ENCODE measurements at regions not wholly inside any gene's neighbourhood (a gene's known extent, or its start where the extent isn't known, plus 50 kb on each side); places are given as distances from the start of the nearest gene placed in this dataset.

DNA sequence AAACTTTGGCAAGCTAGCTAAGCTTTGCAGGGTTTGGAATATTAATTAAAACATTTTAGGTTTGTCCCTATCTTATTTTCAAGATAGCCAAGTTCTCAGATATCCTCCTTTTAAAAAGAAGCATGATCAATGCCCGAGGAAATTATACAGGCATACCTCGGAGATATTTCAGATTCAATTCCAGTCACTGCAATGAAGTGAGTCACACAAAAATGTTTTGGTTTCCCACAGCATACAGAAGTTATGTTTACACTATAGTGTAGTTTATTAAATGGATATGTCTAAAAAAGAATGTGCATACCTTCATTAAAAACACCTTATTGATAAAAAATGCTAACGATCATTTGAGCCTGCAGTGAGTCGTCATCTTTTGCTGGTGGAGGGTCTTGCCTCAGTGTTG, 382.9 kb upstream of the NPVF start:
- Histone ChIP-seq H3K4me3 (ENCODE audit: insufficient read depth, low read depth, low read length) (no peak overlapping the region), H3K27ac (ENCODE audit: low read depth, low read length) (no peak overlapping the region), H3K9ac (ENCODE audit: low read length) (no peak overlapping the region), H2AFZ (ENCODE audit: low read depth, low read length) (no peak overlapping the region), H3K4me1 (ENCODE audit: insufficient read depth, low read length) (no peaks in the 10 kb centered on the region), H3K9me3 (ENCODE audit: insufficient read depth, low read depth, low read length) (no peaks in the 10 kb centered on the region), H3K79me2 (ENCODE audit: insufficient read depth, low read length) (no peaks in the 10 kb centered on the region), H3K4me2 (ENCODE audit: low read length) (no peak overlapping the region), H3K27me3 (ENCODE audit: insufficient read depth, low read length) (no peaks in the 10 kb centered on the region), H3K36me3 (ENCODE audit: insufficient read depth, low read length) (no peaks in the 10 kb centered on the region), H4K20me1 (ENCODE audit: insufficient read depth, low read length) (no peaks in the 10 kb centered on the region)
- no peak for DNase-seq (ENCODE audit: low read depth)
- Mint-ChIP-seq H3K4me1 (ENCODE audit: low read depth, unreplicated experiment) (peaks cover 18% of the 10 kb centered on the region), H3K27ac (ENCODE audit: unreplicated experiment) (peak overlapping the region; percentile 13), H3K4me3 (ENCODE audit: unreplicated experiment) (no peak overlapping the region), H3K9me3 (ENCODE audit: unreplicated experiment) (peaks cover 7% of the 10 kb centered on the region), H3K27me3 (ENCODE audit: low read depth, unreplicated experiment) (no peaks in the 10 kb centered on the region), H3K36me3 (ENCODE audit: low read depth, unreplicated experiment) (no peaks in the 10 kb centered on the region)
- no peak for FAIRE-seq
- TF ChIP-seq, protein P1, sequence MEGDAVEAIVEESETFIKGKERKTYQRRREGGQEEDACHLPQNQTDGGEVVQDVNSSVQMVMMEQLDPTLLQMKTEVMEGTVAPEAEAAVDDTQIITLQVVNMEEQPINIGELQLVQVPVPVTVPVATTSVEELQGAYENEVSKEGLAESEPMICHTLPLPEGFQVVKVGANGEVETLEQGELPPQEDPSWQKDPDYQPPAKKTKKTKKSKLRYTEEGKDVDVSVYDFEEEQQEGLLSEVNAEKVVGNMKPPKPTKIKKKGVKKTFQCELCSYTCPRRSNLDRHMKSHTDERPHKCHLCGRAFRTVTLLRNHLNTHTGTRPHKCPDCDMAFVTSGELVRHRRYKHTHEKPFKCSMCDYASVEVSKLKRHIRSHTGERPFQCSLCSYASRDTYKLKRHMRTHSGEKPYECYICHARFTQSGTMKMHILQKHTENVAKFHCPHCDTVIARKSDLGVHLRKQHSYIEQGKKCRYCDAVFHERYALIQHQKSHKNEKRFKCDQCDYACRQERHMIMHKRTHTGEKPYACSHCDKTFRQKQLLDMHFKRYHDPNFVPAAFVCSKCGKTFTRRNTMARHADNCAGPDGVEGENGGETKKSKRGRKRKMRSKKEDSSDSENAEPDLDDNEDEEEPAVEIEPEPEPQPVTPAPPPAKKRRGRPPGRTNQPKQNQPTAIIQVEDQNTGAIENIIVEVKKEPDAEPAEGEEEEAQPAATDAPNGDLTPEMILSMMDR (IDR thresholded peaks at IDR 0.05; ENCODE audit: insufficient read depth, low read depth, low read length): no peak
- no peak for TF ChIP-seq EZH2 (IDR thresholded peaks at IDR 0.05; ENCODE audit: insufficient read depth, low read length)

DNA sequence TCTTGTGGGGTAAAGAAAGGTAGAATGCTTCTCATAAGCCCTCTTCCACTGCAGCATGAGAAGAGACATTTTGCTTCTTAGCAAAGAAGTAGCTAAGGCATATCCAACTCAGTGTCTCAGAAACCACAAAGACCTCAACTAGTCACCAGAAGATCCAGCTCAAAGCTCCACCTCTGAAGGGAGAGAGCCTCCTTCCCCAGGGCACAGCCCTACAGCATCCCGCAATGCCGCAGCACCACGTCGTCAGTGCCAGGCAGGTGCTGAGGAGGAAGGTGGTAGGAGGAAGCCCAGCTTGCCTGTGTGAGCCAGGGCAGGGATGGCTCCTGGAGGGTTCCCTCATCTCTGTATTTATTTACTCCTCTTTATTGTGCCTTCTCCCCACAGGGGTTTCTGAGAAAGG, 385.6 kb upstream of the NPVF start:
- no peaks in the 10 kb centered on the region for H3K4me1 ChIP-seq (ENCODE audit: insufficient read depth, low read length)
- Mint-ChIP-seq H3K27me3 (ENCODE audit: low read depth, unreplicated experiment) (no peaks in the 10 kb centered on the region), H3K9me3 (ENCODE audit: unreplicated experiment) (peaks cover 7% of the 10 kb centered on the region), H3K4me1 (ENCODE audit: low read depth, unreplicated experiment) (peaks cover 18% of the 10 kb centered on the region), H3K27ac (ENCODE audit: unreplicated experiment) (no peak overlapping the region), H3K4me3 (ENCODE audit: unreplicated experiment) (no peak overlapping the region), H3K36me3 (ENCODE audit: low read depth, unreplicated experiment) (no peaks in the 10 kb centered on the region)
- FAIRE-seq: no peak
- no peaks in the 10 kb centered on the region for H3K36me3 ChIP-seq (ENCODE audit: insufficient read depth, low read length)
- H3K27me3 ChIP-seq (ENCODE audit: insufficient read depth, low read length): no peaks in the 10 kb centered on the region
- DNase-seq (ENCODE audit: low read depth): no peak
- H4K20me1 ChIP-seq (ENCODE audit: insufficient read depth, low read length): no peaks in the 10 kb centered on the region
- no peaks in the 10 kb centered on the region for H3K9me3 ChIP-seq (ENCODE audit: insufficient read depth, low read depth, low read length)
- no peak overlapping the region for H3K4me2 ChIP-seq (ENCODE audit: low read length)
- no peak overlapping the region for H3K9ac ChIP-seq (ENCODE audit: low read length)
- H3K27ac ChIP-seq (ENCODE audit: low read depth, low read length): no peak overlapping the region
- no peak overlapping the region for H2AFZ ChIP-seq (ENCODE audit: low read depth, low read length)
- H3K4me3 ChIP-seq (ENCODE audit: insufficient read depth, low read depth, low read length): no peak overlapping the region
- H3K79me2 ChIP-seq (ENCODE audit: insufficient read depth, low read length): no peaks in the 10 kb centered on the region
- no peak for TF ChIP-seq EZH2 (IDR thresholded peaks at IDR 0.05; ENCODE audit: insufficient read depth, low read length)
- TF ChIP-seq, protein P1 (IDR thresholded peaks at IDR 0.05; ENCODE audit: insufficient read depth, low read depth, low read length): no peak

DNA sequence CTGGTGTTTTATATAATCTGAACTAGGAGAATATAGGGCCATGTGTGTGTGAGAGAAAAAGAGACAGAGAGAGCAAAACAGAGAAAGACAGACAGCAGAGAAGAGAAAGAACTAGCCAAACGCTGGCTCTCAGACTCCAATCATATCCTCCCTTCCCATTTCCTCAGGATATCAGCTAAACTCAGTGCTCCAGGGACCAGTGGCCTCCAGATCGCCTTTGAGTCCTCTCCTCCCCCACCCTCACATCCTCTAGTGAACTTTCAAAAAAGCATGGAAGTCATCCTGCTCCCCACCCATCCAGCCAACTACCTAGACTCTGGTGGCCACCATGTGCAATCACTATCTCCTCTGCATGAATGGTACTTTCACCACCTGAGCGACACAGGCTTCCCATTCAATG, 386.1 kb upstream of the NPVF start:
- peaks cover 18% of the 10 kb centered on the region for H3K4me1 Mint-ChIP-seq (ENCODE audit: low read depth, unreplicated experiment)
- DNase-seq (ENCODE audit: low read depth): no peak
- H3K27ac Mint-ChIP-seq (ENCODE audit: unreplicated experiment): no peak overlapping the region
- no peaks in the 10 kb centered on the region for H3K36me3 Mint-ChIP-seq (ENCODE audit: low read depth, unreplicated experiment)
- no peaks in the 10 kb centered on the region for H3K27me3 Mint-ChIP-seq (ENCODE audit: low read depth, unreplicated experiment)
- H3K27me3 ChIP-seq (ENCODE audit: insufficient read depth, low read length): no peaks in the 10 kb centered on the region
- peaks cover 7% of the 10 kb centered on the region for H3K9me3 Mint-ChIP-seq (ENCODE audit: unreplicated experiment)
- no peak overlapping the region for H3K4me3 Mint-ChIP-seq (ENCODE audit: unreplicated experiment)
- no peak for TF ChIP-seq EZH2 (IDR thresholded peaks at IDR 0.05; ENCODE audit: insufficient read depth, low read length)
- TF ChIP-seq, protein P1 (IDR thresholded peaks at IDR 0.05; ENCODE audit: insufficient read depth, low read depth, low read length): no peak
- H3K27ac ChIP-seq (ENCODE audit: low read depth, low read length): no peak overlapping the region
- H3K36me3 ChIP-seq (ENCODE audit: insufficient read depth, low read length): no peaks in the 10 kb centered on the region
- no peak overlapping the region for H3K9ac ChIP-seq (ENCODE audit: low read length)
- FAIRE-seq: no peak
- no peak overlapping the region for H3K4me2 ChIP-seq (ENCODE audit: low read length)
- no peaks in the 10 kb centered on the region for H3K9me3 ChIP-seq (ENCODE audit: insufficient read depth, low read depth, low read length)
- no peak overlapping the region for H3K4me3 ChIP-seq (ENCODE audit: insufficient read depth, low read depth, low read length)
- no peaks in the 10 kb centered on the region for H3K4me1 ChIP-seq (ENCODE audit: insufficient read depth, low read length)
- H2AFZ ChIP-seq (ENCODE audit: low read depth, low read length): no peak overlapping the region
- no peaks in the 10 kb centered on the region for H4K20me1 ChIP-seq (ENCODE audit: insufficient read depth, low read length)
- H3K79me2 ChIP-seq (ENCODE audit: insufficient read depth, low read length): no peaks in the 10 kb centered on the region

Measured in astrocyte (in vitro differentiated cells and primary cell).